GM21529 (cell line): ENCODE measurements at regions not wholly inside any gene's neighbourhood (a gene's known extent, or its start where the extent isn't known, plus 50 kb on each side); places are given as distances from the start of the nearest gene placed in this dataset.
"Not testable (repeated sequence)": the region's sequence is repeated elsewhere in the genome, so short reads cannot be mapped to it uniquely, and the experiment has no call there.

Experiments used
- ATAC-seq: cut with Tn5 transposase; IDR thresholded peaks from one replicate; pipeline ENCODE4 v1.9.1; 2021; ENCODE audit not compliant: unreplicated experiment

GRCh38 chr14:38357557-38357956, 101.7 kb upstream of the CLEC14A start:
- ATAC-seq: no peak

- not testable (repeated sequence) for ATAC-seq
Observed at GRCh38 chr14:38355473-38355872, 99.6 kb upstream of the CLEC14A start.

DNA sequence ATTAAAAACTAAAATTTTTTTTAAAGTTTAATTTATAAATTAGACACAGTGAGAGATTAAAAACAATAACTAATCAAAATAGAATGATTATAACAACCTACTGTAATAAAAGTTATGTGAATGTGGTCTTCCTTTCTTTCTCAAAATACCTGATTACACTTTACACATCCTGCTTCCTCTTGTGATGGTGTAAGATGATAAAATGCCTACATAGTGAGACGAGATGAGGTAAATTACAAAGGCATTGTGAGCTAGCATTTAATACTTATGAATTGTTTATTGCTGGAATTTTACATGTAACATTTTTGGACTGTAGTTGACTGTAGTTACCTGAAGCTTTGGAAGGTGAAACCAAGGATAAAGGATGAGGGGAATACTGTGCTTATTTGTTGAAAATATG, 94.2 kb upstream of the CLEC14A start:
- no peak for ATAC-seq

- no peak for ATAC-seq
Observed at GRCh38 chr14:38342803-38343202, 86.9 kb upstream of the CLEC14A start.

DNA sequence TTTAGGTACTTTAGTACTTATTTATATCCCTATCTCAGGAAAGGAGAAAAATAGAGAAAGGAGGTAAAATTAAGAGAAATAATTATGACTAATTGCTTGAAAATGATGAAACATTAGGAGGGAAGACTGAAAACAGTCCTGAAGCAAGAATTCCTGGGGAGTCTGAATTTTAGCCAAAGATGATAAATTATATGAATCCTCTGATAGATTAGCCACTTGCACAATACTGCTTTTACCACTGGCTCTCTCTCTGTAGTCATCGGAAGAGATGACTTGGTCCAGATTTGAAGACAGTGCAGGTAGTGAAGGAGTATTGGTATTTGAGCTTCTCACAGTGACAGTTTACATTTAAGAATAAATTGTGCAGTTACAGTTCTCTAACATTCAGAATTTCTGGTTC, 83.8 kb upstream of the CLEC14A start:
- no peak for ATAC-seq

DNA sequence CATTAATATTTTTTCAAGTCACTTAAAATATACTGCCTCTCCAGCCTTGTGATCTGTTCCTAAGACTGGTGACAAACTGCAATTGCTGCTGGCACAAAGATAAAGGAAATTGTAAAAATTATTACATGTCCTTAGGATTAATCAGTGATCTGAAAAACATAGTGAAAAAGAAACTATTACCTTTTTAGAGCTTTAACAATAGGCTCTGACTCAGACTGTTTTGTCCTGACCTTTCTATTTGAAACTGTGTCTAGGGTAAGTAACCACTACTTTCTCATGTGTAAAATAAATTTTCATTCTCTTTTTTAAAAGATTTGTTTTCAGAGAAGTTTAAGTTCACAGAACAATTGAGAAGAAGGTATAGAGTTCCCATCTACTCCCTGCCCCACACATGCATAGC, 80.4 kb upstream of the CLEC14A start:
- no peak for ATAC-seq

- no peak for ATAC-seq
Observed at GRCh38 chr14:38330275-38330674, 74.4 kb upstream of the CLEC14A start.

DNA sequence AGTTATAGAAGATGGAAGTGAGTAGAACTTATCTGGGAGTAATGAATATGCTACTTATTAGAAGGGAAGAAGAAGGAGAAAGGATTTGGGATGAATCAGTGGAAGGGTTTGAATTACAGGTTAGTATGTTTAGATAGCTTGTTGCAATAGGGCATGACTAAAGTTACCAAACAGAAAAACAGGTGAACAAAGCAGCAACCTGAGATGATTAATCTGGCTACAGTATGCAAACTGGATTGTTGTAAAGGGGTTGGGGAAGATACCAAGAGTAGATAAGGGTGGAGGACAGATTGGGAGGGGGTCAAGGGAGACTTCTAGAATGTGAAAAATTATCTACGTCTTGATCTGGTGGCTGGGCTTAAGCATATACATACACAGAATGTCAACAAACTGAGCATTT, 73.4 kb upstream of the CLEC14A start:
- no peak for ATAC-seq

DNA sequence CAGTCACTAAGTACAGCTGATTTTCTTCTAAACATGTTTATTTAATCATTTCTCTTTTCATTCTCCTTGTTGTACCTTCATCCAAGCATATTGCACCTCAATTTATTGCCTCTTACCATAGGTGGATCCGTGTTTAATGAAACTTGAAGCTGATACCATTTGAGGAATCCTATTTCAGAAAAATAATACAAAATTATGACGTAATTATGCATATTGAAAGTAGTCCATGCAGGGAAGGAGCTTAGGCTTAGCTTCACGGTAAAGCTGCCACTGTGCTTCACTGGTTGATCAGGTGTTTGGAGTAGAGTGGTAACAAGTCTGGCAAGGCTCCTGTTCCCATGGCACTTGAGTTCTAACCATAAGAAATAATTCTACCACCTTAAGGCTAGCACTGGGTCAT, 61.0 kb upstream of the CLEC14A start:
- no peak for ATAC-seq

- no peak for ATAC-seq
Observed at GRCh38 chr14:38311655-38312054, 55.8 kb upstream of the CLEC14A start.

DNA sequence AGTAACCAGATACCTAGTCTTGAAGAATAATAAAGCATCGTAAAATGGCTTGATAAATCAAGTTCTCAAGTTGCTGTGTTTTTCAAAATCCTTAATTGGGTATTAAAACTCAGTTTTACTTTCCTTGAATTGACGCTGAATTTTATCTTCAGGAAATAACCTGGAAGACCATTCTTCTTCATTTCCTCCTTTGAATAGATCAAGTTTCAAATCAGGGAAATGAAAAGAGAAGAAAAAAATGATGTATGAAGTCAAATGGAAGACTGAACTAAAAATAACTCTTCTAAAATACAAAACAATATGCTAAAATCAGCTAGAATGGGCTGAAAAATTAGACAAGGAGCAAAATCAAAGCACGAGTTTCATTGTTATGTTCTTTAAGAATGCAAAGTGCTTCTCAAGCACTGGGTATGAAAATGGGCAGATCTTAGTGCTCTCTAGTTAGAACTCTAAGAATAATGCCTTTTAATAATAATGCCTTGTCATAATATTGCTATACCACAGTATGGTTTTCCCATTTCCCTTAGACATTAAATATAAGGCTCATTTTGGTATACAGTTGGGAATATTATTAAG, 54.6 kb upstream of the CLEC14A start:
- no peak for ATAC-seq

DNA sequence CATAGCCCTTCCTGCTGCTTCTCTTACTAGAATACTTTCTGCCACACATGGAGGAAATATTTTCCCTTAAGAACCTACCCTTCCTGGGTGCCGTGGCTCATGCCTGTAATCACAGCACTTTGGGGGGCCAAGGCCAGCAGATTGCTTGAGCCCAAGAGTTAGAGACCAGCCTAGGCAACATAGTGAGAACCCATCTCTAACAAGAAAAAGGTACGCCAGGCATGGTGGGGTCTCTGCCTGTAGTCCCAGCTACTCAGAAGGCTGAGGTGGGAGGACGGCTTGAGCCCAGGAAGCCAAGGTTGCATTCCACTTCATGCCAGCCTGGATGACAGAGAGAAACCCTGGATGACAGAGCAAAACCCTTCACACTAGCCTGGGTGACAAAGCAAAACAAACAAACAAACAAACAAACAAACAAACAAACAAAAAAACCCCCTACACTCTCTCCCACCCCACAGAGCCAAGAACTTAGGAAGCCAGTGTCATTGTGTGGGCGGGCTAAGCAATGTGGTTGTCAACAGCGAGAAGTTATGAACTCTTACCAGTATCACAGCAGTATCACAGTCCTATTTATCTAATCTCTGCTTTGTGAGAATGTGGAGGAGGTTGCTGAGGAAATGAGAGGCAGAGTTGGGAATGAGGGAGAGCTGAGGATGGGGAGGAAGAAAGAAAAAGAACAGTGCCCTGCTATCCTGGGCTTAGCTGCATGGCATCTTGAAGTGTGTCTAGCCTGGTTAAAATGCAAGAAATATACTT, 53.8 kb upstream of the CLEC14A start:
- ATAC-seq: no peak
